Caco-2 (cell line): ENCODE measurements at regions not wholly inside any gene's neighbourhood (a gene's known extent, or its start where the extent isn't known, plus 50 kb on each side); places are given as distances from the start of the nearest gene placed in this dataset.

Experiments
- BruUV-seq: library from RNA; stranded (reverse); fragments of 400-500 nt; replicated peaks from 2 replicates; lab custom pipeline; 2021; lab: Mats Ljungman, UMichigan
- CTCF ChIA-PET: fragments of 300-600 bp; sonication (Branson Sonifier 250); formaldehyde crosslinking; loops from one replicate; lab custom pipeline; 2022; ENCODE audit warnings: antibody characterized with exemption; lab: Charles Lee
- POLR2A ChIA-PET: fragments of 300-600 bp; sonication (Branson Sonifier 250); formaldehyde crosslinking; loops from one replicate; lab custom pipeline; 2022; ENCODE audit warnings: antibody characterized with exemption; lab: Charles Lee
- DNase-seq, 2 experiments: peaks; one replicate each; pipeline versions ENCODE4 v3.0.0 to v3.0.0-alpha.2; 2020 to 2022
- H3K27me3 ChIP-seq: replicated peaks from 2 replicates; pipeline ENCODE4 v1.6.0; 2011; ENCODE audit warnings: low read length; ENCODE audit not compliant: control insufficient read depth, insufficient read depth
- H3K36me3 ChIP-seq: 2 replicates; pipeline ENCODE4 v1.5.1; 2011; ENCODE audit warnings: low read length; ENCODE audit not compliant: control insufficient read depth, insufficient read depth
- H3K4me1 ChIP-seq: fragments of 250-450 bp; sonication (Bioruptor Pico); 2 replicates; pipeline ENCODE4 v1.5.1; 2020; ENCODE audit warnings: mild to moderate bottlenecking
- H3K4me3 ChIP-seq: 2 replicates; pipeline ENCODE4 v1.5.1; 2011; ENCODE audit warnings: low read depth, mild to moderate bottlenecking, control low read depth, low read length
- H3K9me3 ChIP-seq: fragments of 250-450 bp; sonication (Bioruptor Pico); 2 replicates; pipeline ENCODE4 v1.5.1; 2020; ENCODE audit warnings: mild to moderate bottlenecking, moderate library complexity
- H3K27ac Mint-ChIP-seq: one replicate; pipeline ENCODE4 v1.8.0; 2022; ENCODE audit warnings: mixed read lengths; ENCODE audit not compliant: unreplicated experiment
- H3K27me3 Mint-ChIP-seq: one replicate; pipeline ENCODE4 v1.8.0; 2022; ENCODE audit warnings: mixed read lengths; ENCODE audit not compliant: insufficient read depth, unreplicated experiment
- H3K36me3 Mint-ChIP-seq: one replicate; pipeline ENCODE4 v1.8.0; 2022; ENCODE audit warnings: mild to moderate bottlenecking, mixed read lengths; ENCODE audit not compliant: insufficient read depth, unreplicated experiment
- H3K4me1 Mint-ChIP-seq: one replicate; pipeline ENCODE4 v1.8.0; 2022; ENCODE audit warnings: low read depth, mixed read lengths; ENCODE audit not compliant: unreplicated experiment
- H3K4me3 Mint-ChIP-seq: one replicate; pipeline ENCODE4 v1.8.0; 2022; ENCODE audit warnings: mild to moderate bottlenecking, moderate library complexity, mixed read lengths; ENCODE audit not compliant: unreplicated experiment
- H3K9me3 Mint-ChIP-seq: one replicate; pipeline ENCODE4 v1.8.0; 2022; ENCODE audit warnings: mixed read lengths; ENCODE audit not compliant: unreplicated experiment
- intact Hi-C: fragments of 100-400 bp; cut with micrococcal nuclease; formaldehyde crosslinking; loops from one replicate; pipeline ENCODE4 v1.10.0; 2022; ENCODE audit not compliant: unreplicated experiment
- TF ChIP-seq, protein P1 (sequence below), 2 experiments: fragments of 200-600 bp in 1 of 2; IDR thresholded peaks; 1 replicate in 1 of 2; 2 replicates in 1 of 2; pipeline versions ENCODE4 v1.5.1 to v1.8.0; 2011 to 2022; ENCODE audit warnings: antibody characterized with exemption in 1 of 2, control low read depth in 1 of 2, inconsistent platforms in 1 of 2, low read depth in 1 of 2, low read length in 1 of 2, mild to moderate bottlenecking in 1 of 2, moderate library complexity in 1 of 2; ENCODE audit not compliant: insufficient read depth in 1 of 2, severe bottlenecking in 1 of 2, unreplicated experiment in 1 of 2

DNA sequence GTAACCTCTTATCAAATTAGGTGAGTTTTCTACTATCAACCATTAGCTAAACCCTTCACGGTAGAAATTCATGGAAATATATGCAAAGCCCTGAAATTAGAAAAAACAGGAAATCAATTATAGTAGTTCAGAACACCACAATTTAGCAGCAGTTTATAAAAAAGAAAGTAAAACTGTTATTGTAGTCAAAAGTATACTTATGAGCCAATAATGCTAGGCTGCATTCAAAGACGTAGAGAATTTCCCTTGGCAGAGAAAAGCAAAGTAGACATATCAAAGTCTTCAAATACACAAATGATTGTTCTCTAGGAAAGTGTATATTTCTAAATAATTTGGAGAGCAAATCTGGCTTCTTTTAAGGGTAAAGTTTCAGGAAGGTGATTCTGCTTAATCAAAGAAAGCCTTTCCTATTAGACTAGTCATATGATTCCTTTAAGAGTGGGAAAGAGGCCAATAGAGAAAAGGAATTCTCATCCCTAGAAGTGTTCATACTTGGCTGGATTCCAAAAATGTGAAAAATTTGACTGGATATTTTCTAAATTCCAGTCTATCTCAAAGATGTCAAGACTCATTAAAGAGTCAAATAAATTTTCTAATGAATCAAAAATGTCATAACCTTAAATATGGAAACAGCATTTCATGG lies 185.5 kb downstream of the SMC2 start:
- H3K4me1 ChIP-seq = no peaks in the 10 kb centered on the region
- intact Hi-C loops = no loop called here
- no peaks in the 10 kb centered on the region for H3K4me1 Mint-ChIP-seq
- no peaks in the 10 kb centered on the region for H3K27me3 ChIP-seq
- H3K36me3 ChIP-seq = no peaks in the 10 kb centered on the region
- ChIA-PET CTCF (no interaction called here), POLR2A (no interaction called here)
- DNase-seq = no peak
- no TSS peak for BruUV-seq
- H3K27ac Mint-ChIP-seq = no peak overlapping the region
- no peak overlapping the region for H3K4me3 ChIP-seq
- H3K27me3 Mint-ChIP-seq = peaks cover 6% of the 10 kb centered on the region
- H3K36me3 Mint-ChIP-seq = no peaks in the 10 kb centered on the region
- TF ChIP-seq, protein P1, sequence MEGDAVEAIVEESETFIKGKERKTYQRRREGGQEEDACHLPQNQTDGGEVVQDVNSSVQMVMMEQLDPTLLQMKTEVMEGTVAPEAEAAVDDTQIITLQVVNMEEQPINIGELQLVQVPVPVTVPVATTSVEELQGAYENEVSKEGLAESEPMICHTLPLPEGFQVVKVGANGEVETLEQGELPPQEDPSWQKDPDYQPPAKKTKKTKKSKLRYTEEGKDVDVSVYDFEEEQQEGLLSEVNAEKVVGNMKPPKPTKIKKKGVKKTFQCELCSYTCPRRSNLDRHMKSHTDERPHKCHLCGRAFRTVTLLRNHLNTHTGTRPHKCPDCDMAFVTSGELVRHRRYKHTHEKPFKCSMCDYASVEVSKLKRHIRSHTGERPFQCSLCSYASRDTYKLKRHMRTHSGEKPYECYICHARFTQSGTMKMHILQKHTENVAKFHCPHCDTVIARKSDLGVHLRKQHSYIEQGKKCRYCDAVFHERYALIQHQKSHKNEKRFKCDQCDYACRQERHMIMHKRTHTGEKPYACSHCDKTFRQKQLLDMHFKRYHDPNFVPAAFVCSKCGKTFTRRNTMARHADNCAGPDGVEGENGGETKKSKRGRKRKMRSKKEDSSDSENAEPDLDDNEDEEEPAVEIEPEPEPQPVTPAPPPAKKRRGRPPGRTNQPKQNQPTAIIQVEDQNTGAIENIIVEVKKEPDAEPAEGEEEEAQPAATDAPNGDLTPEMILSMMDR (IDR thresholded peaks at IDR 0.05; ENCODE audit: insufficient read depth in 1 of 2, low read depth in 1 of 2, low read length in 1 of 2, severe bottlenecking in 1 of 2, unreplicated experiment in 1 of 2) = no peak
- no peaks in the 10 kb centered on the region for H3K9me3 ChIP-seq
- no peak overlapping the region for H3K4me3 Mint-ChIP-seq
- no peaks in the 10 kb centered on the region for H3K9me3 Mint-ChIP-seq

DNA sequence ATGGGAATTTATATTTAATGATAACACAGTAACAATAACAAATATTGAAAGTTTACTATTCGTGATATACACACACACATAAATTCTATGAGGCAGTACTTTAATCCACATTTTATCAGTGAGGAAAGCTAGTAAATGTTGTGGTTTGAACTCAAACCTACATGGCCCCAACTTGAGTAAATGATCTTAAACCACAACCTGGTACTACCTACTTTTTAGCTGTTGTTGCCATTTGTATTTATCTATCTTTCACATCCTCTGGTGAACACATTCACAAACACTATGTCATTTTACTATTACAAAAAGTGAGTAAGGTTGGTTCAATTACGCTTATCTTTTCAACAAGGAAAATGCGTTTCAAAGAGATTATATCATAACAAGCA lies 186.1 kb downstream of the SMC2 start:
- no TSS peak for BruUV-seq

DNA sequence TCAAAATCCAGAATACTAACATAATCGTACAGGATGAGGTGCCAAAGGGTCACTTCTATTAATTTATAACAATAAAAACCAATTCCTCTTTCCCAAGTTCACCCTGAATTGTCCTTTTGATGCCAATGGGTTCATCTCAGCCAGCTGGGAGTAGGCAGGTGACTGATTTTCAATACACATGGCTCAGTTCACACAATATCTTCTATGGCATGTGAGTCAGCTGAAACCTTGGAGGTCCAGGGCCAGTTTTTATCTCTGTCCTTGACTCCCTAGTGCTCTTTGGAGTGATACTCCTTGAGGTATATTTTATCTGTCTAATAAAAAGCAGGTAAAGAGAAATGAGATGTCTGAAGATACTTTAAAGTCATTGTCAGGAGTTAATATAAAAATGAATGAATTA lies 186.6 kb downstream of the SMC2 start:
- ChIA-PET POLR2A (no interaction called here), CTCF (no interaction called here)
- Mint-ChIP-seq H3K4me3 (no peak overlapping the region), H3K27me3 (peaks cover 6% of the 10 kb centered on the region), H3K27ac (no peak overlapping the region), H3K4me1 (no peaks in the 10 kb centered on the region), H3K36me3 (no peaks in the 10 kb centered on the region), H3K9me3 (no peaks in the 10 kb centered on the region)
- no peaks in the 10 kb centered on the region for H3K27me3 ChIP-seq
- H3K36me3 ChIP-seq = no peaks in the 10 kb centered on the region
- no peaks in the 10 kb centered on the region for H3K4me1 ChIP-seq
- TF ChIP-seq, protein P1 (IDR thresholded peaks at IDR 0.05; ENCODE audit: insufficient read depth in 1 of 2, low read depth in 1 of 2, low read length in 1 of 2, severe bottlenecking in 1 of 2, unreplicated experiment in 1 of 2) = no peak
- no peaks in the 10 kb centered on the region for H3K9me3 ChIP-seq
- DNase-seq = no peak
- H3K4me3 ChIP-seq = no peak overlapping the region
- intact Hi-C loops = no loop called here
- no TSS peak for BruUV-seq

More for the DNA sequence above, 186.1 kb downstream of the SMC2 start:
- Mint-ChIP-seq H3K9me3 (no peaks in the 10 kb centered on the region), H3K27ac (no peak overlapping the region), H3K27me3 (peaks cover 6% of the 10 kb centered on the region), H3K4me3 (no peak overlapping the region), H3K36me3 (no peaks in the 10 kb centered on the region), H3K4me1 (no peaks in the 10 kb centered on the region)
- TF ChIP-seq, protein P1 (IDR thresholded peaks at IDR 0.05; ENCODE audit: insufficient read depth in 1 of 2, low read depth in 1 of 2, low read length in 1 of 2, severe bottlenecking in 1 of 2, unreplicated experiment in 1 of 2) = no peak
- Histone ChIP-seq H3K4me1 (no peaks in the 10 kb centered on the region), H3K9me3 (no peaks in the 10 kb centered on the region), H3K36me3 (no peaks in the 10 kb centered on the region), H3K4me3 (no peak overlapping the region), H3K27me3 (no peaks in the 10 kb centered on the region)
- ChIA-PET POLR2A (no interaction called here), CTCF (no interaction called here)
- DNase-seq = no peak
- intact Hi-C loops = no loop called here
